CD4-positive, alpha-beta T cell (primary cell): ENCODE measurements at regions not wholly inside any gene's neighbourhood (a gene's known extent, or its start where the extent isn't known, plus 50 kb on each side); places are given as distances from the start of the nearest gene placed in this dataset.
"Not testable (repeated sequence)": the region's sequence is repeated elsewhere in the genome, so short reads cannot be mapped to it uniquely, and the experiment has no call there.

ENCODE experiments used
- ATAC-seq: fragments of 200-7000 bp; cut with Tn5 transposase; one replicate; pipeline ENCODE4 v1.10.0; 2022; ENCODE audit warnings: mild to moderate bottlenecking; ENCODE audit not compliant: poor library complexity
- CTCF ChIA-PET: fragments of 350-600 bp; sonication (Branson Sonifier 250); formaldehyde crosslinking; loops from one replicate; lab custom pipeline; 2021; ENCODE audit warnings: antibody characterized with exemption, inconsistent platforms; lab: Charles Lee
- POLR2A ChIA-PET: fragments of 350-600 bp; sonication (Branson Sonifier 250); formaldehyde crosslinking; loops from one replicate; lab custom pipeline; 2021; ENCODE audit warnings: antibody characterized with exemption, inconsistent platforms; lab: Charles Lee
- DNase-seq, 14 experiments: peaks; one replicate each; pipeline ENCODE4 v3.0.0-alpha.2; 2013 to 2020; ENCODE audit warnings: mixed read lengths in 2 of 14
- H3K27ac ChIP-seq, 2 donors: one replicate each; pipeline versions ENCODE4 v1.5.1 to v1.7.0; 2013; ENCODE audit warnings: low read length in 2 of 2, low read depth in 1 of 2, mild to moderate bottlenecking in 1 of 2
- H3K27me3 ChIP-seq, 2 experiments: 1 replicate in 1 of 2; 2 replicates in 1 of 2; pipeline versions ENCODE4 v1.6.1 to v1.7.0; 2013; ENCODE audit warnings: low read length in 2 of 2, control low read depth in 1 of 2, mild to moderate bottlenecking in 1 of 2, moderate library complexity in 1 of 2; ENCODE audit not compliant: insufficient read depth in 2 of 2, control insufficient read depth in 1 of 2
- H3K36me3 ChIP-seq: one replicate; pipeline ENCODE4 v1.6.1; 2013; ENCODE audit warnings: low read length, control low read depth; ENCODE audit not compliant: insufficient read depth
- H3K4me1 ChIP-seq: one replicate; pipeline ENCODE4 v1.6.1; 2013; ENCODE audit warnings: low read length, control low read depth; ENCODE audit not compliant: insufficient read depth
- H3K4me3 ChIP-seq: one replicate; pipeline ENCODE4 v1.5.1; 2013; ENCODE audit warnings: mild to moderate bottlenecking, low read length, moderate library complexity
- H3K9me3 ChIP-seq, 2 experiments: 1 replicate in 1 of 2; 2 replicates in 1 of 2; pipeline versions ENCODE4 v1.6.1 to v1.7.0; 2013; ENCODE audit warnings: low read length in 2 of 2, mild to moderate bottlenecking in 2 of 2, control low read depth in 1 of 2, moderate library complexity in 1 of 2; ENCODE audit not compliant: control insufficient read depth in 1 of 2, insufficient read depth in 1 of 2
- H3K27ac Mint-ChIP-seq: one replicate; pipeline ENCODE4 v1.8.0; 2020; ENCODE audit warnings: mixed read lengths
- H3K27me3 Mint-ChIP-seq: one replicate; pipeline ENCODE4 v1.8.0; 2021; ENCODE audit warnings: mixed read lengths
- H3K36me3 Mint-ChIP-seq: one replicate; pipeline ENCODE4 v1.8.0; 2021; ENCODE audit warnings: low read depth, mixed read lengths
- H3K4me1 Mint-ChIP-seq: one replicate; pipeline ENCODE4 v1.8.0; 2021; ENCODE audit warnings: low read depth, mixed read lengths
- H3K4me3 Mint-ChIP-seq: one replicate; pipeline ENCODE4 v1.8.0; 2020; ENCODE audit warnings: mild to moderate bottlenecking, mixed read lengths
- H3K9me3 Mint-ChIP-seq: one replicate; pipeline ENCODE4 v1.8.0; 2020; ENCODE audit warnings: mixed read lengths
- CTCF ChIP-seq: fragments of 200-600 bp; IDR thresholded peaks from one replicate; pipeline ENCODE4 v1.8.0; 2022; ENCODE audit warnings: antibody characterized with exemption, mild to moderate bottlenecking
- intact Hi-C, 2 experiments: fragments of 100-400 bp; cut with DNase I in 1 of 2; cut with micrococcal nuclease in 1 of 2; formaldehyde crosslinking; loops; one replicate each; pipeline versions ENCODE4 v1.15.1 to v1.9.0; 2023 to 2025; cut with DNase I, micrococcal nuclease

GRCh38 chrX:139388254-139388653, 142.3 kb upstream of the F9 start:
- no peak overlapping the region for H3K4me3 ChIP-seq
- intact Hi-C loops: no loop called here
- ChIA-PET POLR2A (no interaction called here), CTCF (no interaction called here)
- Mint-ChIP-seq H3K27me3 (no peaks in the 10 kb centered on the region), H3K36me3 (no peaks in the 10 kb centered on the region), H3K4me3 (no peak overlapping the region), H3K4me1 (no peaks in the 10 kb centered on the region), H3K9me3 (no peaks in the 10 kb centered on the region), H3K27ac (no peak overlapping the region)
- DNase-seq: no peak
- no peaks in the 10 kb centered on the region for H3K36me3 ChIP-seq
- no peak overlapping the region for H3K27ac ChIP-seq
- H3K9me3 ChIP-seq: no peaks in the 10 kb centered on the region
- H3K27me3 ChIP-seq: no peaks in the 10 kb centered on the region
- TF ChIP-seq CTCF: no peak
- no peaks in the 10 kb centered on the region for H3K4me1 ChIP-seq
- ATAC-seq: no peak

- no peaks in the 10 kb centered on the region for H3K4me1 ChIP-seq
- Mint-ChIP-seq H3K4me1 (no peaks in the 10 kb centered on the region), H3K36me3 (no peaks in the 10 kb centered on the region), H3K27ac (no peak overlapping the region), H3K27me3 (no peaks in the 10 kb centered on the region), H3K9me3 (no peaks in the 10 kb centered on the region), H3K4me3 (no peak overlapping the region)
- ChIA-PET POLR2A (no interaction called here), CTCF (no interaction called here)
- no peaks in the 10 kb centered on the region for H3K9me3 ChIP-seq
- ATAC-seq (no peak), DNase-seq (no peak)
- intact Hi-C loops: no loop called here
- H3K36me3 ChIP-seq: no peaks in the 10 kb centered on the region
- H3K27me3 ChIP-seq: no peaks in the 10 kb centered on the region
- no peak overlapping the region for H3K4me3 ChIP-seq
- TF ChIP-seq CTCF: no peak
- H3K27ac ChIP-seq: no peak overlapping the region
Measured at GRCh38 chrX:139382529-139382928, 148.0 kb upstream of the F9 start.

GRCh38 chrX:139376547-139376946, 154.0 kb upstream of the F9 start:
- H3K4me1 Mint-ChIP-seq, H3K9me3 ChIP-seq, H3K27ac ChIP-seq, POLR2A ChIA-PET, intact Hi-C loops, CTCF ChIA-PET, H3K9me3 Mint-ChIP-seq, DNase-seq, H3K36me3 Mint-ChIP-seq, H3K27me3 ChIP-seq, H3K4me3 Mint-ChIP-seq, H3K27ac Mint-ChIP-seq, H3K36me3 ChIP-seq, H3K4me1 ChIP-seq, H3K4me3 ChIP-seq, H3K27me3 Mint-ChIP-seq, ATAC-seq: not testable (repeated sequence)

- Histone ChIP-seq H3K4me1 (no peaks in the 10 kb centered on the region), H3K27me3 (no peaks in the 10 kb centered on the region), H3K4me3 (no peak overlapping the region), H3K9me3 (no peaks in the 10 kb centered on the region), H3K36me3 (no peaks in the 10 kb centered on the region), H3K27ac (no peak overlapping the region)
- no peaks in the 10 kb centered on the region for H3K27me3 Mint-ChIP-seq
- POLR2A ChIA-PET: no interaction called here
- TF ChIP-seq CTCF: no peak
- no peak overlapping the region for H3K4me3 Mint-ChIP-seq
- DNase-seq: no peak
- H3K4me1 Mint-ChIP-seq: no peaks in the 10 kb centered on the region
- ATAC-seq: no peak
- no peaks in the 10 kb centered on the region for H3K9me3 Mint-ChIP-seq
- intact Hi-C loops: no loop called here
- no peaks in the 10 kb centered on the region for H3K36me3 Mint-ChIP-seq
- CTCF ChIA-PET: no interaction called here
- no peak overlapping the region for H3K27ac Mint-ChIP-seq
Measured at GRCh38 chrX:139360356-139360755, 170.2 kb upstream of the F9 start.

- intact Hi-C loops, H3K27me3 ChIP-seq, H3K9me3 ChIP-seq, H3K27me3 Mint-ChIP-seq, H3K4me1 ChIP-seq, H3K36me3 Mint-ChIP-seq, H3K4me3 ChIP-seq, CTCF ChIA-PET, DNase-seq, H3K9me3 Mint-ChIP-seq, POLR2A ChIA-PET, H3K27ac ChIP-seq, H3K36me3 ChIP-seq, ATAC-seq, H3K27ac Mint-ChIP-seq, H3K4me1 Mint-ChIP-seq, H3K4me3 Mint-ChIP-seq: not testable (repeated sequence)
Measured at GRCh38 chrX:139342594-139342991, 187.9 kb upstream of the F9 start.
